ENCODE measurements at regions not wholly inside any gene's neighbourhood (a gene's known extent, or its start where the extent isn't known, plus 50 kb on each side); places are given as distances from the start of the nearest gene placed in this dataset.
A peak's percentile ranks its signal among the peaks of the same experiment; 100 is the strongest.

GRCh38 chr9:91116211-91116610 is 245.5 kb downstream of the AUH start:
- Histone ChIP-seq H3K4me3 (no peak overlapping the region), H3K36me3 (ENCODE audit: insufficient read depth, low read length) (no peaks in the 10 kb centered on the region), H3K9me3 (ENCODE audit: low read depth, low read length) (no peaks in the 10 kb centered on the region), H3K27ac (no peak overlapping the region), H3K9ac (ENCODE audit: insufficient read length) (no peak overlapping the region)
- TF ChIP-seq FOXP2 (optimal IDR thresholded peaks at IDR 0.05; ENCODE audit: control extremely low read depth, extremely low read length, insufficient read depth) (no peak), EZH2 (IDR thresholded peaks at IDR 0.05) (no peak), POLR2AphosphoS5 (IDR thresholded peaks at IDR 0.05; ENCODE audit: borderline replicate concordance, low read depth, low read length) (no peak)
- no peak for DNase-seq (ENCODE audit: low read depth, low spot score)

- TF ChIP-seq EZH2 (IDR thresholded peaks at IDR 0.05) (no peak), POLR2AphosphoS5 (IDR thresholded peaks at IDR 0.05; ENCODE audit: borderline replicate concordance, low read depth, low read length) (no peak), FOXP2 (optimal IDR thresholded peaks at IDR 0.05; ENCODE audit: control extremely low read depth, extremely low read length, insufficient read depth) (no peak)
- DNase-seq (ENCODE audit: low read depth, low spot score), result no peak
- Histone ChIP-seq H3K9me3 (ENCODE audit: low read depth, low read length) (no peaks in the 10 kb centered on the region), H3K27ac (no peak overlapping the region), H3K4me3 (no peak overlapping the region), H3K36me3 (ENCODE audit: insufficient read depth, low read length) (no peaks in the 10 kb centered on the region), H3K9ac (ENCODE audit: insufficient read length) (no peak overlapping the region)
Measured at GRCh38 chr9:91116711-91117110, 245.0 kb downstream of the AUH start.

- Histone ChIP-seq H3K4me3 (no peak overlapping the region), H3K36me3 (ENCODE audit: insufficient read depth, low read length) (no peaks in the 10 kb centered on the region), H3K27ac (no peak overlapping the region), H3K9me3 (ENCODE audit: low read depth, low read length) (no peaks in the 10 kb centered on the region), H3K9ac (ENCODE audit: insufficient read length) (no peak overlapping the region)
- no peak for DNase-seq (ENCODE audit: low read depth, low spot score)
- no peak for TF ChIP-seq EZH2 (IDR thresholded peaks at IDR 0.05)
Measured at GRCh38 chr9:91117474-91117891, 244.2 kb downstream of the AUH start.

GRCh38 chr9:91117959-91118703 is 243.6 kb downstream of the AUH start:
- no peak for DNase-seq (ENCODE audit: low read depth, low spot score)
- TF ChIP-seq EZH2 (IDR thresholded peaks at IDR 0.05) (no peak), FOXP2 (optimal IDR thresholded peaks at IDR 0.05; ENCODE audit: control extremely low read depth, extremely low read length, insufficient read depth) (no peak), POLR2AphosphoS5 (IDR thresholded peaks at IDR 0.05; ENCODE audit: borderline replicate concordance, low read depth, low read length) (no peak)
- Histone ChIP-seq H3K9ac (ENCODE audit: insufficient read length) (no peak overlapping the region), H3K4me3 (peak overlapping the region; percentile 51), H3K27ac (no peak overlapping the region), H3K9me3 (ENCODE audit: low read depth, low read length) (no peaks in the 10 kb centered on the region), H3K36me3 (ENCODE audit: insufficient read depth, low read length) (no peaks in the 10 kb centered on the region)

- Histone ChIP-seq H3K9me3 (ENCODE audit: low read depth, low read length) (no peaks in the 10 kb centered on the region), H3K36me3 (ENCODE audit: insufficient read depth, low read length) (no peaks in the 10 kb centered on the region), H3K27ac (no peak overlapping the region), H3K9ac (ENCODE audit: insufficient read length) (no peak overlapping the region), H3K4me3 (peak overlapping the region; percentile 51)
- DNase-seq (ENCODE audit: low read depth, low spot score), result no peak
- no peak for TF ChIP-seq POLR2AphosphoS5 (IDR thresholded peaks at IDR 0.05; ENCODE audit: borderline replicate concordance, low read depth, low read length)
- no peak for TF ChIP-seq EZH2 (IDR thresholded peaks at IDR 0.05)
- no peak for TF ChIP-seq FOXP2 (optimal IDR thresholded peaks at IDR 0.05; ENCODE audit: control extremely low read depth, extremely low read length, insufficient read depth)
Measured at GRCh38 chr9:91118704-91119025, 243.1 kb downstream of the AUH start.

- Histone ChIP-seq H3K36me3 (ENCODE audit: insufficient read depth, low read length) (no peaks in the 10 kb centered on the region), H3K27ac (no peak overlapping the region), H3K9ac (ENCODE audit: insufficient read length) (no peak overlapping the region), H3K9me3 (ENCODE audit: low read depth, low read length) (no peaks in the 10 kb centered on the region), H3K4me3 (peak overlapping the region; percentile 51)
- DNase-seq (ENCODE audit: low read depth, low spot score), result peak; percentile 65
- TF ChIP-seq EZH2 (IDR thresholded peaks at IDR 0.05) (no peak), FOXP2 (optimal IDR thresholded peaks at IDR 0.05; ENCODE audit: control extremely low read depth, extremely low read length, insufficient read depth) (no peak), POLR2AphosphoS5 (IDR thresholded peaks at IDR 0.05; ENCODE audit: borderline replicate concordance, low read depth, low read length) (no peak)
Measured at GRCh38 chr9:91119142-91119541, 242.6 kb downstream of the AUH start.

- no peak overlapping the region for H3K27ac ChIP-seq
- H3K9me3 ChIP-seq (ENCODE audit: low read depth, low read length), result no peaks in the 10 kb centered on the region
- H3K36me3 ChIP-seq (ENCODE audit: insufficient read depth, low read length), result no peaks in the 10 kb centered on the region
- no peak for DNase-seq (ENCODE audit: low read depth, low spot score)
- H3K4me3 ChIP-seq, result no peak overlapping the region
- no peak for TF ChIP-seq FOXP2 (optimal IDR thresholded peaks at IDR 0.05; ENCODE audit: control extremely low read depth, extremely low read length, insufficient read depth)
- TF ChIP-seq EZH2 (IDR thresholded peaks at IDR 0.05), result no peak
- TF ChIP-seq POLR2AphosphoS5 (IDR thresholded peaks at IDR 0.05; ENCODE audit: borderline replicate concordance, low read depth, low read length), result no peak
- no peak overlapping the region for H3K9ac ChIP-seq (ENCODE audit: insufficient read length)
Measured at GRCh38 chr9:91119679-91120078, 242.0 kb downstream of the AUH start.

- DNase-seq (ENCODE audit: low read depth, low spot score), result no peak
- TF ChIP-seq FOXP2 (optimal IDR thresholded peaks at IDR 0.05; ENCODE audit: control extremely low read depth, extremely low read length, insufficient read depth) (no peak), EZH2 (IDR thresholded peaks at IDR 0.05) (no peak), POLR2AphosphoS5 (IDR thresholded peaks at IDR 0.05; ENCODE audit: borderline replicate concordance, low read depth, low read length) (no peak)
- Histone ChIP-seq H3K36me3 (ENCODE audit: insufficient read depth, low read length) (no peaks in the 10 kb centered on the region), H3K4me3 (no peak overlapping the region), H3K9ac (ENCODE audit: insufficient read length) (no peak overlapping the region), H3K27ac (no peak overlapping the region), H3K9me3 (ENCODE audit: low read depth, low read length) (no peaks in the 10 kb centered on the region)
Measured at GRCh38 chr9:91120200-91120599, 241.5 kb downstream of the AUH start.

- TF ChIP-seq FOXP2 (optimal IDR thresholded peaks at IDR 0.05; ENCODE audit: control extremely low read depth, extremely low read length, insufficient read depth), result no peak
- TF ChIP-seq POLR2AphosphoS5 (IDR thresholded peaks at IDR 0.05; ENCODE audit: borderline replicate concordance, low read depth, low read length), result no peak
- no peak for TF ChIP-seq EZH2 (IDR thresholded peaks at IDR 0.05)
- H3K4me3 ChIP-seq, result no peak overlapping the region
- H3K36me3 ChIP-seq (ENCODE audit: insufficient read depth, low read length), result no peaks in the 10 kb centered on the region
- no peak for DNase-seq (ENCODE audit: low read depth, low spot score)
- no peak overlapping the region for H3K27ac ChIP-seq
- H3K9ac ChIP-seq (ENCODE audit: insufficient read length), result no peak overlapping the region
- no peaks in the 10 kb centered on the region for H3K9me3 ChIP-seq (ENCODE audit: low read depth, low read length)
Measured at GRCh38 chr9:91122755-91123154, 239.0 kb downstream of the AUH start.
